ENCODE measurements at regions not wholly inside any gene's neighbourhood (a gene's known extent, or its start where the extent isn't known, plus 50 kb on each side); places are given as distances from the start of the nearest gene placed in this dataset.

DNA sequence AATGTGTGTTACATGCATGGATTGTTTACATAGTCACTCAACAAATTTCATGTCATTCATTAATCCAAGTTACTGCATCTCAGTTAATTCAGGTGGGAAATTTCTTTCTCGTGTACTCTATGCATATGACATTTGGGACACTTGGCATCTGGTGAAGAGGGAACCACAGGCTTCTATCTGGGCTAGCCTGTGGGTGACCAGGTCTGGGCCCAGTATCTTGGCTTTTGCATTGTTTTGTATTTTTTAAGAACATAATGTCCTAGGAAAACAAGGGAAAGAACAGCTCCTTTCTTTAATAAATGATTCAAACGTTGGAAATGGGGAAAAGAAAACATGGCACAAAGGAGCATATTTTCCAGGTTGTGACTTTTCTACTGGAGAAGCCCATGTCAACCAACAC is 331.1 kb downstream of the WDR11 start:
- no peak for TF ChIP-seq POLR2AphosphoS5 (IDR thresholded peaks at IDR 0.05)
- TF ChIP-seq, protein P1, sequence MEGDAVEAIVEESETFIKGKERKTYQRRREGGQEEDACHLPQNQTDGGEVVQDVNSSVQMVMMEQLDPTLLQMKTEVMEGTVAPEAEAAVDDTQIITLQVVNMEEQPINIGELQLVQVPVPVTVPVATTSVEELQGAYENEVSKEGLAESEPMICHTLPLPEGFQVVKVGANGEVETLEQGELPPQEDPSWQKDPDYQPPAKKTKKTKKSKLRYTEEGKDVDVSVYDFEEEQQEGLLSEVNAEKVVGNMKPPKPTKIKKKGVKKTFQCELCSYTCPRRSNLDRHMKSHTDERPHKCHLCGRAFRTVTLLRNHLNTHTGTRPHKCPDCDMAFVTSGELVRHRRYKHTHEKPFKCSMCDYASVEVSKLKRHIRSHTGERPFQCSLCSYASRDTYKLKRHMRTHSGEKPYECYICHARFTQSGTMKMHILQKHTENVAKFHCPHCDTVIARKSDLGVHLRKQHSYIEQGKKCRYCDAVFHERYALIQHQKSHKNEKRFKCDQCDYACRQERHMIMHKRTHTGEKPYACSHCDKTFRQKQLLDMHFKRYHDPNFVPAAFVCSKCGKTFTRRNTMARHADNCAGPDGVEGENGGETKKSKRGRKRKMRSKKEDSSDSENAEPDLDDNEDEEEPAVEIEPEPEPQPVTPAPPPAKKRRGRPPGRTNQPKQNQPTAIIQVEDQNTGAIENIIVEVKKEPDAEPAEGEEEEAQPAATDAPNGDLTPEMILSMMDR (IDR thresholded peaks at IDR 0.05), result no peak
- TF ChIP-seq POLR2A (IDR thresholded peaks at IDR 0.05), result no peak
